ENCODE measurements at regions not wholly inside any gene's neighbourhood (a gene's known extent, or its start where the extent isn't known, plus 50 kb on each side); places are given as distances from the start of the nearest gene placed in this dataset.

GRCh38 chr4:96448315-96448872, 608.5 kb downstream of the PDHA2 start:
- H3K9me3 ChIP-seq (ENCODE audit: control insufficient read depth in 1 of 2, insufficient read depth in 1 of 2, low read depth in 1 of 2, low read length in 2 of 2), result peaks cover 7 to 14% of the 10 kb centered on the region in 2 experiments; a peak in 2 of 4 replicates
- ChIA-PET RAD21 (ENCODE audit: low non-redundant PET in 1 of 2, low total read pairs in 2 of 2, uncharacterized antibody in 2 of 2, unreplicated experiment in 2 of 2) (no interaction called here), CTCF (no interaction called here), POLR2A (no interaction called here)
- ATAC-seq (no peak), DNase-seq (ENCODE audit: low read depth, low spot score) (no peak)
- no peaks in the 10 kb centered on the region; the same call in 1 of the 2 replicates for H3K9me2 ChIP-seq (ENCODE audit: insufficient read depth)
- no peak overlapping the region for H3K9ac ChIP-seq (ENCODE audit: low read length)
- no peak overlapping the region for H3K4me2 ChIP-seq (ENCODE audit: low read length)
- no peak overlapping the region for H2AFZ ChIP-seq (ENCODE audit: low read depth, low read length, poor library complexity, severe bottlenecking)
- intact Hi-C loops (cut with micrococcal nuclease), result no loop called here
- H3K4me1 ChIP-seq (ENCODE audit: control insufficient read depth in 1 of 2, insufficient read depth in 2 of 2, low read length in 2 of 2), result no peaks in the 10 kb centered on the region
- H3K27ac ChIP-seq (ENCODE audit: low read depth, low read length), result no peak overlapping the region
- H3K36me3 ChIP-seq (ENCODE audit: control insufficient read depth in 1 of 2, insufficient read depth in 2 of 2, low read length in 2 of 2), result no peaks in the 10 kb centered on the region
- BruUV-seq (replicated peaks), result no TSS peak
- TF ChIP-seq CEBPB (IDR thresholded peaks at IDR 0.05; ENCODE audit: low read depth) (no peak), SIN3A (IDR thresholded peaks at IDR 0.05; ENCODE audit: low read depth) (no peak), POLR2A (IDR thresholded peaks at IDR 0.05; ENCODE audit: borderline replicate concordance, extremely low read depth, insufficient read depth, insufficient read length) (no peak), CTCF (IDR thresholded peaks at IDR 0.05 in 2 of 3, conservative IDR thresholded peaks at IDR 0.05 in 1 of 3; ENCODE audit: borderline replicate concordance in 1 of 3, insufficient read depth in 1 of 3, low read depth in 2 of 3, low read length in 2 of 3) (no peak), FOSL1 (IDR thresholded peaks at IDR 0.05; ENCODE audit: low read depth) (no peak), TCF7L2 (IDR thresholded peaks at IDR 0.05; ENCODE audit: borderline replicate concordance, extremely low read depth, insufficient read depth, insufficient read length) (no peak), ZNF274 (IDR thresholded peaks at IDR 0.05; ENCODE audit: low read depth, low read length) (no peak), MAX (IDR thresholded peaks at IDR 0.05) (no peak), EGR1 (IDR thresholded peaks at IDR 0.05; ENCODE audit: low read depth) (no peak), JUND (IDR thresholded peaks at IDR 0.05) (no peak), SRF (IDR thresholded peaks at IDR 0.05; ENCODE audit: low read depth) (no peak), ZFX (IDR thresholded peaks at IDR 0.05) (no peak), POLR2AphosphoS5 (IDR thresholded peaks at IDR 0.05; ENCODE audit: low read depth, low read length) (no peak)
- H3K4me3 ChIP-seq (replicated peaks in 1 of 2; ENCODE audit: low read depth in 1 of 2, low read length in 2 of 2), result no peak overlapping the region
- H3K79me2 ChIP-seq (ENCODE audit: insufficient read depth, low read length), result no peaks in the 10 kb centered on the region
- H4K20me1 ChIP-seq (ENCODE audit: insufficient read depth), result no peaks in the 10 kb centered on the region
- no peaks in the 10 kb centered on the region for H3K27me3 ChIP-seq (ENCODE audit: insufficient read depth, low read length)
